Stomach (tissue), 4 donors: ENCODE measurements at regions not wholly inside any gene's neighbourhood (a gene's known extent, or its start where the extent isn't known, plus 50 kb on each side); places are given as distances from the start of the nearest gene placed in this dataset.

Source experiments
- EP300 ChIP-seq: sonication (generic); formaldehyde crosslinking; IDR thresholded peaks from one replicate; pipeline ENCODE4 v1.6.1; 2017; ENCODE audit warnings: antibody characterized with exemption
- POLR2A ChIP-seq, 4 donors: fragments of 450-650 bp; IDR thresholded peaks; one replicate each; pipeline ENCODE4 v1.6.1; 2016; ENCODE audit warnings: antibody characterized with exemption in 4 of 4, control low read depth in 2 of 4, mild to moderate bottlenecking in 1 of 4, moderate library complexity in 1 of 4
- TF ChIP-seq, protein P1 (sequence below), 7 experiments: fragments of 450-650 bp in 4 of 7; fragments of 200-600 bp in 3 of 7; sonication (generic) in 3 of 7; IDR thresholded peaks; one replicate each; pipeline ENCODE4 v1.5.1; 2016 to 2019; ENCODE audit warnings: antibody characterized with exemption in 7 of 7, control low read depth in 2 of 7, mild to moderate bottlenecking in 1 of 7

DNA sequence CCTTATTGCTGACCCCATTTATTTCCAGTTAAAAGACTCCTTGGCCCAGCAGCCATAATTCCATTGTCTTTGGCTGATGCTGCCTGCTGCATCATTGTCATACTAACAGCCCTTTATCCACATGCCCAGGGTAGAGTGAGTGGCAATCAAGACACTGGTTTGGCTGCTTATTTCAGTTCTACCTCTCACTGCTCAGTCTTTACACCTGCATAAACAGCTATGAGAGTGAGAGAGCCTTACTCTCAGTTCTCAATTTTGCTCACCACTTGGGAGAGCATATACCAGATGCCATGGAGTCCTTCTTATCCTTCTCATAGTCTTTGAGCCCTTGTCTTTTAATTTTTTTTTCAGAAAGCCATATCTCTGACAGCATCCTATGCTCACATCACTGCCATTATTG is 596.9 kb upstream of the CYLC2 start:
- TF ChIP-seq, protein P1, sequence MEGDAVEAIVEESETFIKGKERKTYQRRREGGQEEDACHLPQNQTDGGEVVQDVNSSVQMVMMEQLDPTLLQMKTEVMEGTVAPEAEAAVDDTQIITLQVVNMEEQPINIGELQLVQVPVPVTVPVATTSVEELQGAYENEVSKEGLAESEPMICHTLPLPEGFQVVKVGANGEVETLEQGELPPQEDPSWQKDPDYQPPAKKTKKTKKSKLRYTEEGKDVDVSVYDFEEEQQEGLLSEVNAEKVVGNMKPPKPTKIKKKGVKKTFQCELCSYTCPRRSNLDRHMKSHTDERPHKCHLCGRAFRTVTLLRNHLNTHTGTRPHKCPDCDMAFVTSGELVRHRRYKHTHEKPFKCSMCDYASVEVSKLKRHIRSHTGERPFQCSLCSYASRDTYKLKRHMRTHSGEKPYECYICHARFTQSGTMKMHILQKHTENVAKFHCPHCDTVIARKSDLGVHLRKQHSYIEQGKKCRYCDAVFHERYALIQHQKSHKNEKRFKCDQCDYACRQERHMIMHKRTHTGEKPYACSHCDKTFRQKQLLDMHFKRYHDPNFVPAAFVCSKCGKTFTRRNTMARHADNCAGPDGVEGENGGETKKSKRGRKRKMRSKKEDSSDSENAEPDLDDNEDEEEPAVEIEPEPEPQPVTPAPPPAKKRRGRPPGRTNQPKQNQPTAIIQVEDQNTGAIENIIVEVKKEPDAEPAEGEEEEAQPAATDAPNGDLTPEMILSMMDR (IDR thresholded peaks at IDR 0.05): no peak
- TF ChIP-seq POLR2A (IDR thresholded peaks at IDR 0.05) (no peak), EP300 (no peak)
